SK-N-MC (cell line): ENCODE measurements at regions not wholly inside any gene's neighbourhood (a gene's known extent, or its start where the extent isn't known, plus 50 kb on each side); places are given as distances from the start of the nearest gene placed in this dataset.

Experiments used
- EZH2 ChIP-seq: fragments of 200-600 bp; sonication (generic); IDR thresholded peaks from one replicate; pipeline ENCODE4 v1.6.1; 2017; ENCODE audit warnings: antibody characterized with exemption
- FOXP2 ChIP-seq: optimal IDR thresholded peaks from 2 replicates; pipeline ENCODE3; 2011; ENCODE audit warnings: mild to moderate bottlenecking, moderate library complexity; ENCODE audit not compliant: insufficient read depth; ENCODE audit errors: extremely low read length, control extremely low read depth
- POLR2AphosphoS5 ChIP-seq: IDR thresholded peaks from 2 replicates; pipeline ENCODE4 v1.6.1; 2012; ENCODE audit warnings: mild to moderate bottlenecking, low read depth, low read length, borderline replicate concordance

DNA sequence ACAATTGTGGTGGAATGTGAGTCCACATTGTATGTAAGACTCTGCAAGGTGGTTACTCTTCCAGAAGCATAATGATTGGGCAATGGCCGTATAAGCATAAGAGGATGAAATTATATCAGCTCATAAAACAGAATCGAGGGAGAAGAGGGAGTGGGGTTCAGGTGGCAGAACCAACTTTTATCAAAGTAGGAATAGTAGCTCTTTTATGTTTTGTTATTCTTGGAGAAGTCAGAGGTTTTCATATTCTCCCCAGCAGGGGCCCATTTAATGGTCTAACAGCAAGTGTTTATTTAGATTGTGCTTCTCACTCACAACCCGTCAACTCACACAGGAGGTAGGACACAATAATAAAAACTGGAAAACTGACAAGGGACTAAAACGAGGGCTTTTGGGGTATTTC lies 291.3 kb upstream of the CD180 start:
- TF ChIP-seq EZH2 (no peak), POLR2AphosphoS5 (no peak), FOXP2 (no peak)
